Body of pancreas (tissue), 4 donors: ENCODE measurements at regions not wholly inside any gene's neighbourhood (a gene's known extent, or its start where the extent isn't known, plus 50 kb on each side); places are given as distances from the start of the nearest gene placed in this dataset.

Experiments
- ATAC-seq: fragments of 150-250 bp; one replicate; pipeline ENCODE4 v1.9.1; 2016
- DNase-seq, 4 donors: peaks; one replicate each; pipeline ENCODE4 v3.0.0-alpha.2; 2019
- H3K27ac ChIP-seq, 4 donors: fragments of 200-600 bp; sonication (generic); 1 replicate in 3 of 4; 2 replicates in 1 of 4; pipeline versions ENCODE4 v1.5.1 to v1.6.1; 2016 to 2019; ENCODE audit warnings: mild to moderate bottlenecking in 1 of 4, mixed read lengths in 1 of 4, moderate library complexity in 1 of 4
- H3K27me3 ChIP-seq, 2 donors: fragments of 200-600 bp; sonication (generic); one replicate each; pipeline ENCODE4 v1.6.0; 2016; ENCODE audit warnings: mild to moderate bottlenecking in 1 of 2
- H3K36me3 ChIP-seq, 2 donors: fragments of 200-600 bp; sonication (generic); replicated peaks in 1 of 2; 2 replicates each; pipeline ENCODE4 v1.5.1; 2016; ENCODE audit warnings: low read depth in 2 of 2; ENCODE audit not compliant: insufficient read depth in 1 of 2
- H3K4me1 ChIP-seq: fragments of 200-600 bp; sonication (generic); one replicate; pipeline ENCODE4 v1.6.0; 2016
- H3K4me3 ChIP-seq, 2 donors: fragments of 200-600 bp; sonication (generic); 1 replicate in 1 of 2; 2 replicates in 1 of 2; pipeline ENCODE4 v1.5.1; 2016 to 2019
- H3K9me3 ChIP-seq, 3 donors: fragments of 200-600 bp; sonication (generic); 1 replicate in 2 of 3; 2 replicates in 1 of 3; pipeline ENCODE4 v1.5.1; 2016
- POLR2A ChIP-seq, 3 donors: fragments of 450-650 bp; IDR thresholded peaks; one replicate each; pipeline ENCODE4 v1.6.1; 2016; ENCODE audit warnings: antibody characterized with exemption in 3 of 3, mild to moderate bottlenecking in 2 of 3
- WGBS, 2 donors: methylation state at CpG; one replicate each; pipeline ENCODE4 v1.1.5; 2017; 5-methylcytosine and 5-hydroxymethylcytosine counted together
- intact Hi-C: fragments of 100-400 bp; cut with DNase I; formaldehyde crosslinking; loops from one replicate; pipeline ENCODE4 v1.15.1; 2023
- TF ChIP-seq, protein P1 (sequence below), 7 experiments: fragments of 450-650 bp in 4 of 7; fragments of 200-600 bp in 3 of 7; sonication (generic) in 3 of 7; IDR thresholded peaks; one replicate each; pipeline ENCODE4 v1.5.1; 2016 to 2019; ENCODE audit warnings: antibody characterized with exemption in 7 of 7

DNA sequence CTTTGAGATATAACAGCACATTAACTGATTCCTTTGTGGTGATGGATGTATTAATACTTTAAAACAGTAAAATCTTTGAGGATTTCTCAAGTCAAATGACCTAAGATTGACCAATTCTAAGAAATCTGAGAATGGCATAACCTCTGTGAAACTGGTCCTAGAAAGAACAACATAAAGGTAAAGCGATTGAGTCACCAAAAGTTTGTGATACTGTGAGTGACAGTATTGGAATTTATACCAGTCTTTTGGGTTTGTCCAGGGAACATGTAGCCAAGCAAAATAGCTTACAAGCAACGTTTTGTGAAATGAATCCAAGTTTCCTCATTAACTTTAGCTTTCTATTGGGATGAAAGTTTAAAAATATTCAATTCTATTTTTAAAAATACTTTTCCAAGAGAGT, 157.4 kb upstream of the TMEM196 start:
- Histone ChIP-seq H3K4me3 (no peak overlapping the region), H3K27ac (no peak overlapping the region), H3K27me3 (no peaks in the 10 kb centered on the region), H3K36me3 (no peaks in the 10 kb centered on the region), H3K9me3 (no peaks in the 10 kb centered on the region), H3K4me1 (peaks cover 8% of the 10 kb centered on the region)
- intact Hi-C loops, result no loop called here
- TF ChIP-seq, protein P1, sequence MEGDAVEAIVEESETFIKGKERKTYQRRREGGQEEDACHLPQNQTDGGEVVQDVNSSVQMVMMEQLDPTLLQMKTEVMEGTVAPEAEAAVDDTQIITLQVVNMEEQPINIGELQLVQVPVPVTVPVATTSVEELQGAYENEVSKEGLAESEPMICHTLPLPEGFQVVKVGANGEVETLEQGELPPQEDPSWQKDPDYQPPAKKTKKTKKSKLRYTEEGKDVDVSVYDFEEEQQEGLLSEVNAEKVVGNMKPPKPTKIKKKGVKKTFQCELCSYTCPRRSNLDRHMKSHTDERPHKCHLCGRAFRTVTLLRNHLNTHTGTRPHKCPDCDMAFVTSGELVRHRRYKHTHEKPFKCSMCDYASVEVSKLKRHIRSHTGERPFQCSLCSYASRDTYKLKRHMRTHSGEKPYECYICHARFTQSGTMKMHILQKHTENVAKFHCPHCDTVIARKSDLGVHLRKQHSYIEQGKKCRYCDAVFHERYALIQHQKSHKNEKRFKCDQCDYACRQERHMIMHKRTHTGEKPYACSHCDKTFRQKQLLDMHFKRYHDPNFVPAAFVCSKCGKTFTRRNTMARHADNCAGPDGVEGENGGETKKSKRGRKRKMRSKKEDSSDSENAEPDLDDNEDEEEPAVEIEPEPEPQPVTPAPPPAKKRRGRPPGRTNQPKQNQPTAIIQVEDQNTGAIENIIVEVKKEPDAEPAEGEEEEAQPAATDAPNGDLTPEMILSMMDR (IDR thresholded peaks at IDR 0.05), result no peak
- ATAC-seq (no peak), DNase-seq (no peak)
- WGBS, 2 donors, result 76 to 89% methylated on average over 2 of the region's 2 CpGs

GRCh38 chr7:19930051-19930450, 156.6 kb upstream of the TMEM196 start:
- ATAC-seq, result no peak
- no peak overlapping the region for H3K27ac ChIP-seq
- H3K4me3 ChIP-seq, result no peak overlapping the region
- intact Hi-C loops, result no loop called here
- TF ChIP-seq, protein P1 (IDR thresholded peaks at IDR 0.05), result no peak
- no peaks in the 10 kb centered on the region for H3K27me3 ChIP-seq
- no peaks in the 10 kb centered on the region for H3K9me3 ChIP-seq
- DNase-seq, result no peak
- no peaks in the 10 kb centered on the region for H3K36me3 ChIP-seq
- 58 to 67% methylated on average over 1 of the region's 1 CpG for WGBS, 2 donors
- peaks cover 8% of the 10 kb centered on the region for H3K4me1 ChIP-seq

- peaks cover 6% of the 10 kb centered on the region for H3K4me1 ChIP-seq
- H3K27me3 ChIP-seq, result no peaks in the 10 kb centered on the region
- TF ChIP-seq, protein P1 (IDR thresholded peaks at IDR 0.05), result no peak
- TF ChIP-seq POLR2A (IDR thresholded peaks at IDR 0.05), result no peak
- H3K36me3 ChIP-seq, result no peaks in the 10 kb centered on the region
- H3K9me3 ChIP-seq, result no peaks in the 10 kb centered on the region
- ATAC-seq (no peak), DNase-seq (no peak)
- intact Hi-C loops, result no loop called here
- no peak overlapping the region for H3K27ac ChIP-seq
- H3K4me3 ChIP-seq, result no peak overlapping the region
Observed at GRCh38 chr7:19928247-19928646, 154.8 kb upstream of the TMEM196 start.

DNA sequence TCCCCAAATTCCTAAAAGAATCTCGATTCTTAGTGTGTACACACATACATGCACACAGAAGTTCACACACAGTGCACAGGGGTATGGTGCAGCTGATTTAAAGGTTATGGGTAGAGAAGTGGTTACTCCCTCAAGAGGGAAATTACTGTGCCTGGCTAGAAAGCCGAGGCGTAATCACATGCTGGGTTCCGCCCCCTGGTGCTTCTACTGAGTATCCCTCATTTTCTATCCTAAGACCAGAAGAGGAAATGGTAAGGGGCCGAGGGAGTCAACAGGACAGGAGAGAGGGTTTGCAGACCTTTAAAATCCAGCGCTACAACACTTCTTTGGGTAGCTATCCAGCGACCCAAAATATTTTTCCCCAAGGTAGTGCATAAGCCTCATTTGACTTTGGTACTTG, 147.3 kb upstream of the TMEM196 start:
- no peak overlapping the region for H3K4me3 ChIP-seq

GRCh38 chr7:19920166-19920565, 146.7 kb upstream of the TMEM196 start:
- intact Hi-C loops, result no loop called here
- WGBS, 2 donors, result 50 to 58% methylated on average over 6 of the region's 6 CpGs
- H3K36me3 ChIP-seq, result no peaks in the 10 kb centered on the region
- no peak overlapping the region for H3K4me3 ChIP-seq
- TF ChIP-seq POLR2A (IDR thresholded peaks at IDR 0.05), result no peak
- TF ChIP-seq, protein P1 (IDR thresholded peaks at IDR 0.05), result no peak
- H3K9me3 ChIP-seq, result no peaks in the 10 kb centered on the region
- ATAC-seq (no peak), DNase-seq (peak in 1 of 4 donors; percentile 18)
- no peaks in the 10 kb centered on the region for H3K27me3 ChIP-seq
- no peaks in the 10 kb centered on the region for H3K4me1 ChIP-seq
- H3K27ac ChIP-seq, result no peak overlapping the region

More for the DNA sequence above, 147.3 kb upstream of the TMEM196 start:
- Histone ChIP-seq H3K4me1 (no peaks in the 10 kb centered on the region), H3K27me3 (no peaks in the 10 kb centered on the region), H3K9me3 (no peaks in the 10 kb centered on the region), H3K36me3 (no peaks in the 10 kb centered on the region), H3K27ac (no peak overlapping the region)
- 92 to 93% methylated on average over 7 of the region's 7 CpGs for WGBS, 2 donors
- TF ChIP-seq, protein P1 (IDR thresholded peaks at IDR 0.05), result no peak
- TF ChIP-seq POLR2A (IDR thresholded peaks at IDR 0.05), result no peak
- ATAC-seq (no peak), DNase-seq (no peak)
- intact Hi-C loops, result no loop called here
